Sigmoid colon (tissue), 3 donors: ENCODE measurements at regions not wholly inside any gene's neighbourhood (a gene's known extent, or its start where the extent isn't known, plus 50 kb on each side); places are given as distances from the start of the nearest gene placed in this dataset.

Source experiments
- CTCF ChIP-seq, 4 experiments: fragments of 450-650 bp in 3 of 4; fragments of 200-600 bp in 1 of 4; IDR thresholded peaks; one replicate each; pipeline ENCODE4 v1.5.1; 2016 to 2019; ENCODE audit warnings: antibody characterized with exemption in 4 of 4, mild to moderate bottlenecking in 3 of 4, moderate library complexity in 2 of 4
- POLR2A ChIP-seq, 2 donors: fragments of 450-650 bp; IDR thresholded peaks; one replicate each; pipeline ENCODE4 v1.6.1; 2016; ENCODE audit warnings: antibody characterized with exemption in 2 of 2, mild to moderate bottlenecking in 2 of 2, moderate library complexity in 2 of 2

GRCh38 chr9:86456416-86456815 lies 102.2 kb upstream of the TUT7 start:
- TF ChIP-seq POLR2A (IDR thresholded peaks at IDR 0.05) (no peak), CTCF (IDR thresholded peaks at IDR 0.05) (no peak)
